ENCODE measurements at regions not wholly inside any gene's neighbourhood (a gene's known extent, or its start where the extent isn't known, plus 50 kb on each side); places are given as distances from the start of the nearest gene placed in this dataset.

DNA sequence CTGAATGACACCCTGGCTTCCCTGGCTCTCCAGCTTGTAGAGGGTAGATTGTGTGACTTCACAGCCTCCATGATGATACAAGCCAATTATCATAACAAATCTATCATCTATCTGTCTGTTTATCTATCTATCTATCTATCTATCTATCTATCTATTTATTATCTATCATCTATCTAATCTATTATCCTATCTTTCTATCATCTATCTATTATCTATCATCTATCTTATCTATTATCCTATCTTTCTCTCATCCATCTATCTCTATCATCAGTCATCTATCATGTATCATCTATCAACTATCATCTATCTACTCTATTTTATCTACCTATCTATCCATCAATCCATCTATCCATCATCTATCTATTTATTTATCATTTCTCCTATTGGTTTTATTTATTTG is 361.8 kb downstream of the RNF144A start:
- TF ChIP-seq CTCF (IDR thresholded peaks at IDR 0.05; ENCODE audit: low read depth, low read length) (no peak), POLR2A (IDR thresholded peaks at IDR 0.05; ENCODE audit: extremely low read depth, insufficient read length) (no peak)

All from NB4 (cell line).